ENCODE measurements at regions not wholly inside any gene's neighbourhood (a gene's known extent, or its start where the extent isn't known, plus 50 kb on each side); places are given as distances from the start of the nearest gene placed in this dataset.

DNA sequence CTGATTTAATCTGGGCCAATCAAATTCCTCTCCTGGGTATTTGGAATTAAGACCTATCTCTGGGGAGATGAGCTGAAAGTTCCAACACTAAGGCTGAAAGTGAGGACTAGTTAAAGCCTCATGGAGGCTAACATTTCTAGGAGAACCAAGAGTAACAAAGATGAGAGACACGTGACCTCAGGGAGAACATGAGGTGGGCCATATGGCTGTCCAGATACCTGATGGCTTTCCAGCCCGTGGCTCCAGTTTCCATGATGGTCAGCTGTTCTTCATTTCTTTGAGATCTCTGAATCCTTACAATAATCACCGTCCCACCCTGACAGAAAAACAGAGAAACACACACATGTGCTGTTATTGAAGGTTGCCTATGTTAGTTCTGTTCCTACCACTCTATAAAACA lies 66.1 kb downstream of the LEPR start:
- DNase-seq (ENCODE audit: low spot score): no peak
- WGBS: 92% methylated on average over 3 of the region's 3 CpGs
- no peak overlapping the region for H3K27ac ChIP-seq (ENCODE audit: low read depth in 1 of 2, low read length in 2 of 2)
- no peaks in the 10 kb centered on the region for H3K36me3 ChIP-seq (ENCODE audit: control insufficient read depth in 4 of 4, insufficient read depth in 3 of 4, low read depth in 1 of 4, low read length in 3 of 4)
- peaks cover 0 to 7% (median 3%) of the 10 kb centered on the region in 4 donors for H3K4me1 ChIP-seq (ENCODE audit: control insufficient read depth in 4 of 4, insufficient read depth in 4 of 4, low read length in 3 of 4)
- H3K9me3 ChIP-seq (ENCODE audit: control insufficient read depth in 4 of 4, low read length in 3 of 4): no peaks in the 10 kb centered on the region
- no peak overlapping the region for H3K4me3 ChIP-seq (ENCODE audit: low read depth in 1 of 3, low read length in 3 of 3)
- H3K9ac ChIP-seq (ENCODE audit: low read depth in 1 of 2, low read length in 2 of 2): no peak overlapping the region
- H3K27me3 ChIP-seq (ENCODE audit: control insufficient read depth in 4 of 4, insufficient read depth in 4 of 4, low read length in 3 of 4): no peaks in the 10 kb centered on the region
- no peak for TF ChIP-seq SP1 (IDR thresholded peaks at IDR 0.05)
- no peak for TF ChIP-seq YY1 (IDR thresholded peaks at IDR 0.05)
- no peak for TF ChIP-seq EGR1 (IDR thresholded peaks at IDR 0.05; ENCODE audit: low read depth in 2 of 2)

DNA sequence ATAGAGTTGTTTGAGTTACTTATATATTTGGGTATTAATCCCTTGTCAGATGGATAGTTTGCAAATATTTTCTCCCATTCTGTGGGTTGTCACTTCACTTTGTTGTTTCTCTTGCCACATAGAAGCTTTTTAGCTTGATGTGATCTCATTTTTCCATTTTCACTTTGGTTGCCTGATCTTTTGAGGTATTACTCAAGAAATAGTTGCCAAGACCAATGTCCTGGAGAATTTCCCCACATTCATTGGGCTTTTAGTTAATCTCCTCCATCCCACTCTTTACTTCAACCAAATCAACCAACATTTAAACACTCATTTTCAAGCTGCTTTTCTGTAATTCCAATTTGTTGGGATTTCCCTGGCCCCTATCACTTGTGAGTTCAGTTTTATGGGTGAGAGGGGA lies 69.0 kb downstream of the LEPR start:
- Histone ChIP-seq H3K4me1 (ENCODE audit: control insufficient read depth in 4 of 4, insufficient read depth in 4 of 4, low read length in 3 of 4) (peaks cover 0 to 15% (median 2%) of the 10 kb centered on the region in 4 donors), H3K9ac (ENCODE audit: low read depth in 1 of 2, low read length in 2 of 2) (no peak overlapping the region), H3K27ac (ENCODE audit: low read depth in 1 of 2, low read length in 2 of 2) (no peak overlapping the region), H3K36me3 (ENCODE audit: control insufficient read depth in 4 of 4, insufficient read depth in 3 of 4, low read depth in 1 of 4, low read length in 3 of 4) (no peaks in the 10 kb centered on the region), H3K4me3 (ENCODE audit: low read depth in 1 of 3, low read length in 3 of 3) (no peak overlapping the region), H3K27me3 (ENCODE audit: control insufficient read depth in 4 of 4, insufficient read depth in 4 of 4, low read length in 3 of 4) (no peaks in the 10 kb centered on the region), H3K9me3 (ENCODE audit: control insufficient read depth in 4 of 4, low read length in 3 of 4) (no peaks in the 10 kb centered on the region)
- TF ChIP-seq NR2F2 (IDR thresholded peaks at IDR 0.05): no peak
- TF ChIP-seq RXRA (IDR thresholded peaks at IDR 0.05): no peak
- TF ChIP-seq, protein P1, sequence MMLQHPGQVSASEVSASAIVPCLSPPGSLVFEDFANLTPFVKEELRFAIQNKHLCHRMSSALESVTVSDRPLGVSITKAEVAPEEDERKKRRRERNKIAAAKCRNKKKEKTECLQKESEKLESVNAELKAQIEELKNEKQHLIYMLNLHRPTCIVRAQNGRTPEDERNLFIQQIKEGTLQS (IDR thresholded peaks at IDR 0.05): no peak
- TF ChIP-seq TAF1 (conservative IDR thresholded peaks at IDR 0.05): no peak
- no peak for TF ChIP-seq RAD21 (IDR thresholded peaks at IDR 0.05)
- TF ChIP-seq HNF4A (conservative IDR thresholded peaks at IDR 0.05): no peak
- no peak for TF ChIP-seq YY1 (IDR thresholded peaks at IDR 0.05)
- TF ChIP-seq HNF4G (IDR thresholded peaks at IDR 0.05): no peak
- TF ChIP-seq, protein P2, sequence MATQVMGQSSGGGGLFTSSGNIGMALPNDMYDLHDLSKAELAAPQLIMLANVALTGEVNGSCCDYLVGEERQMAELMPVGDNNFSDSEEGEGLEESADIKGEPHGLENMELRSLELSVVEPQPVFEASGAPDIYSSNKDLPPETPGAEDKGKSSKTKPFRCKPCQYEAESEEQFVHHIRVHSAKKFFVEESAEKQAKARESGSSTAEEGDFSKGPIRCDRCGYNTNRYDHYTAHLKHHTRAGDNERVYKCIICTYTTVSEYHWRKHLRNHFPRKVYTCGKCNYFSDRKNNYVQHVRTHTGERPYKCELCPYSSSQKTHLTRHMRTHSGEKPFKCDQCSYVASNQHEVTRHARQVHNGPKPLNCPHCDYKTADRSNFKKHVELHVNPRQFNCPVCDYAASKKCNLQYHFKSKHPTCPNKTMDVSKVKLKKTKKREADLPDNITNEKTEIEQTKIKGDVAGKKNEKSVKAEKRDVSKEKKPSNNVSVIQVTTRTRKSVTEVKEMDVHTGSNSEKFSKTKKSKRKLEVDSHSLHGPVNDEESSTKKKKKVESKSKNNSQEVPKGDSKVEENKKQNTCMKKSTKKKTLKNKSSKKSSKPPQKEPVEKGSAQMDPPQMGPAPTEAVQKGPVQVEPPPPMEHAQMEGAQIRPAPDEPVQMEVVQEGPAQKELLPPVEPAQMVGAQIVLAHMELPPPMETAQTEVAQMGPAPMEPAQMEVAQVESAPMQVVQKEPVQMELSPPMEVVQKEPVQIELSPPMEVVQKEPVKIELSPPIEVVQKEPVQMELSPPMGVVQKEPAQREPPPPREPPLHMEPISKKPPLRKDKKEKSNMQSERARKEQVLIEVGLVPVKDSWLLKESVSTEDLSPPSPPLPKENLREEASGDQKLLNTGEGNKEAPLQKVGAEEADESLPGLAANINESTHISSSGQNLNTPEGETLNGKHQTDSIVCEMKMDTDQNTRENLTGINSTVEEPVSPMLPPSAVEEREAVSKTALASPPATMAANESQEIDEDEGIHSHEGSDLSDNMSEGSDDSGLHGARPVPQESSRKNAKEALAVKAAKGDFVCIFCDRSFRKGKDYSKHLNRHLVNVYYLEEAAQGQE (IDR thresholded peaks at IDR 0.05): no peak
- TF ChIP-seq, protein P3, sequence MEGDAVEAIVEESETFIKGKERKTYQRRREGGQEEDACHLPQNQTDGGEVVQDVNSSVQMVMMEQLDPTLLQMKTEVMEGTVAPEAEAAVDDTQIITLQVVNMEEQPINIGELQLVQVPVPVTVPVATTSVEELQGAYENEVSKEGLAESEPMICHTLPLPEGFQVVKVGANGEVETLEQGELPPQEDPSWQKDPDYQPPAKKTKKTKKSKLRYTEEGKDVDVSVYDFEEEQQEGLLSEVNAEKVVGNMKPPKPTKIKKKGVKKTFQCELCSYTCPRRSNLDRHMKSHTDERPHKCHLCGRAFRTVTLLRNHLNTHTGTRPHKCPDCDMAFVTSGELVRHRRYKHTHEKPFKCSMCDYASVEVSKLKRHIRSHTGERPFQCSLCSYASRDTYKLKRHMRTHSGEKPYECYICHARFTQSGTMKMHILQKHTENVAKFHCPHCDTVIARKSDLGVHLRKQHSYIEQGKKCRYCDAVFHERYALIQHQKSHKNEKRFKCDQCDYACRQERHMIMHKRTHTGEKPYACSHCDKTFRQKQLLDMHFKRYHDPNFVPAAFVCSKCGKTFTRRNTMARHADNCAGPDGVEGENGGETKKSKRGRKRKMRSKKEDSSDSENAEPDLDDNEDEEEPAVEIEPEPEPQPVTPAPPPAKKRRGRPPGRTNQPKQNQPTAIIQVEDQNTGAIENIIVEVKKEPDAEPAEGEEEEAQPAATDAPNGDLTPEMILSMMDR (IDR thresholded peaks at IDR 0.05; ENCODE audit: low read depth, low read length, missing input control): no peak
- no peak for TF ChIP-seq FOXA2 (IDR thresholded peaks at IDR 0.05)
- no peak for TF ChIP-seq EGR1 (IDR thresholded peaks at IDR 0.05; ENCODE audit: low read depth in 2 of 2)
- DNase-seq (ENCODE audit: low spot score): no peak
